SK-N-SH (cell line): ENCODE measurements at regions not wholly inside any gene's neighbourhood (a gene's known extent, or its start where the extent isn't known, plus 50 kb on each side); places are given as distances from the start of the nearest gene placed in this dataset.

Source experiments
- CTCF ChIA-PET: fragments of 300-600, 350-600 bp; formaldehyde crosslinking; extraction: SDS; loops from one replicate; lab custom pipeline; 2021; lab: Yijun Ruan, JAX
- POLR2A ChIA-PET: fragments of 350-600 bp; sonication (Branson Sonifier 250); formaldehyde crosslinking; extraction: SDS; loops from one replicate; lab custom pipeline; 2020; ENCODE audit warnings: antibody characterized with exemption, inconsistent platforms; lab: Yijun Ruan, JAX
- DNase-seq: peaks from one replicate; pipeline ENCODE4 v3.0.0; 2012
- H2AFZ ChIP-seq: fragments of 200-600 bp; sonication (generic); 2 replicates; pipeline ENCODE4 v1.8.1; 2016; ENCODE audit warnings: antibody characterized with exemption, mild to moderate bottlenecking, low read depth
- H3F3A ChIP-seq: fragments of 200-600 bp; sonication (generic); replicated peaks from 2 replicates; pipeline ENCODE3; 2016; ENCODE audit warnings: antibody characterized with exemption, mild to moderate bottlenecking; ENCODE audit not compliant: insufficient read depth
- H3K27ac ChIP-seq, 2 experiments: fragments of 200-500 bp in 1 of 2; fragments of 200-600 bp in 1 of 2; sonication (Bioruptor generic) in 1 of 2; sonication (generic), shearing (Covaris generic) in 1 of 2; 2 replicates each; pipeline versions ENCODE4 v1.5.1 to v1.6.1; 2014 to 2016; ENCODE audit warnings: low read depth in 2 of 2, inconsistent platforms in 1 of 2, low read length in 1 of 2, mild to moderate bottlenecking in 1 of 2, mixed read lengths in 1 of 2
- H3K27me3 ChIP-seq: fragments of 200-600 bp; sonication (generic), shearing (Covaris generic); 2 replicates; pipeline ENCODE4 v1.6.1; 2016; ENCODE audit warnings: mixed run types; ENCODE audit not compliant: insufficient read depth
- H3K36me3 ChIP-seq, 2 experiments: fragments of 200-500 bp in 1 of 2; fragments of 200-600 bp in 1 of 2; sonication (Bioruptor generic) in 1 of 2; sonication (generic) in 1 of 2; replicated peaks in 1 of 2; 2 replicates each; pipeline versions ENCODE3 to v1.5.1; 2014 to 2016; ENCODE audit warnings: low read length in 1 of 2, mild to moderate bottlenecking in 1 of 2; ENCODE audit not compliant: insufficient read depth in 2 of 2, control insufficient read depth in 1 of 2
- H3K4me1 ChIP-seq, 2 experiments: fragments of 200-500 bp in 1 of 2; fragments of 200-600 bp in 1 of 2; sonication (Bioruptor generic) in 1 of 2; sonication (generic), shearing (Covaris generic) in 1 of 2; 2 replicates each; pipeline versions ENCODE4 v1.5.1 to v1.6.1; 2014 to 2016; ENCODE audit warnings: low read depth in 1 of 2, low read length in 1 of 2, mixed run types in 1 of 2; ENCODE audit not compliant: insufficient read depth in 2 of 2, control insufficient read depth in 1 of 2
- H3K4me2 ChIP-seq: fragments of 200-600 bp; sonication (generic), shearing (Covaris generic); 2 replicates; pipeline ENCODE4 v1.6.1; 2017; ENCODE audit warnings: mixed run types
- H3K4me3 ChIP-seq, 2 experiments: fragments of 200-500 bp in 1 of 2; fragments of 200-600 bp in 1 of 2; sonication (Bioruptor generic) in 1 of 2; sonication (generic), shearing (Covaris generic) in 1 of 2; 2 replicates each; pipeline versions ENCODE4 v1.5.1 to v1.8.1; 2014 to 2016; ENCODE audit warnings: low read depth in 2 of 2, inconsistent platforms in 1 of 2, low read length in 1 of 2, mild to moderate bottlenecking in 1 of 2, mixed read lengths in 1 of 2, moderate library complexity in 1 of 2
- H3K79me2 ChIP-seq: fragments of 200-600 bp; sonication (generic); 2 replicates; pipeline ENCODE4 v1.8.1; 2017; ENCODE audit warnings: mild to moderate bottlenecking; ENCODE audit not compliant: insufficient read depth
- H3K9ac ChIP-seq: fragments of 200-600 bp; sonication (generic); 2 replicates; pipeline ENCODE4 v1.6.1; 2017; ENCODE audit warnings: mixed run types
- H3K9me2 ChIP-seq: fragments of 200-600 bp; sonication (generic); 2 replicates; pipeline ENCODE4 v1.6.1; 2017; ENCODE audit warnings: mixed run types
- H3K9me3 ChIP-seq: fragments of 200-600 bp; sonication (generic); 2 replicates; pipeline ENCODE4 v1.6.1; 2017; ENCODE audit warnings: mixed run types, mild to moderate bottlenecking, moderate library complexity
- H4K20me1 ChIP-seq: fragments of 200-600 bp; sonication (generic); 2 replicates; pipeline ENCODE4 v1.6.1; 2017; ENCODE audit warnings: mild to moderate bottlenecking, mixed run types; ENCODE audit not compliant: insufficient read depth
- CHD2 ChIP-seq: fragments of 150-350 bp; IDR thresholded peaks from 2 replicates; pipeline ENCODE4 v1.6.1; 2018; ENCODE audit warnings: low read length; ENCODE audit not compliant: partially characterized antibody
- CTCF ChIP-seq: fragments of 200-600 bp; sonication (generic); IDR thresholded peaks from 2 replicates; pipeline ENCODE4 v1.6.1; 2017; ENCODE audit warnings: antibody characterized with exemption, mild to moderate bottlenecking, moderate library complexity
- FOSL2 ChIP-seq: IDR thresholded peaks from 2 replicates; pipeline ENCODE4 v1.4.0; 2012; ENCODE audit warnings: low read depth, mild to moderate bottlenecking, moderate library complexity, borderline replicate concordance
- GABPA ChIP-seq: IDR thresholded peaks from 2 replicates; pipeline ENCODE4 v1.4.0; 2012; ENCODE audit warnings: low read depth, mild to moderate bottlenecking
- GATA2 ChIP-seq: sonication (generic); formaldehyde crosslinking; IDR thresholded peaks from 2 replicates; pipeline ENCODE4 v1.5.0; 2020; ENCODE audit warnings: mild to moderate bottlenecking, missing genetic modification reagents
- JUND ChIP-seq: IDR thresholded peaks from 2 replicates; pipeline ENCODE4 v1.4.0; 2012
- MXI1 ChIP-seq: IDR thresholded peaks from 2 replicates; pipeline ENCODE4 v1.6.1; 2012; ENCODE audit warnings: mild to moderate bottlenecking, low read depth, low read length, improper control_type of control experiment
- POLR2AphosphoS5 ChIP-seq: IDR thresholded peaks from 2 replicates; pipeline ENCODE4 v1.6.1; 2012; ENCODE audit warnings: low read depth, low read length
- RXRA ChIP-seq: IDR thresholded peaks from 2 replicates; pipeline ENCODE4 v1.4.0; 2012; ENCODE audit warnings: low read depth, mild to moderate bottlenecking, borderline replicate concordance
- SMC3 ChIP-seq: IDR thresholded peaks from 2 replicates; pipeline ENCODE4 v1.6.1; 2012; ENCODE audit warnings: low read depth, low read length, improper control_type of control experiment
- USF2 ChIP-seq: fragments of 150-350 bp; IDR thresholded peaks from 2 replicates; pipeline ENCODE4 v1.6.1; 2017; ENCODE audit warnings: antibody characterized with exemption, low read length, low read depth, borderline replicate concordance
- YY1 ChIP-seq: IDR thresholded peaks from 2 replicates; pipeline ENCODE4 v1.4.0; 2012; ENCODE audit warnings: low read depth, mild to moderate bottlenecking
- WGBS: methylation state at CpG from one replicate; pipeline ENCODE4 v1.1.6; 2017; ENCODE audit warnings: low lambda C conversion rate; 5-methylcytosine and 5-hydroxymethylcytosine counted together

DNA sequence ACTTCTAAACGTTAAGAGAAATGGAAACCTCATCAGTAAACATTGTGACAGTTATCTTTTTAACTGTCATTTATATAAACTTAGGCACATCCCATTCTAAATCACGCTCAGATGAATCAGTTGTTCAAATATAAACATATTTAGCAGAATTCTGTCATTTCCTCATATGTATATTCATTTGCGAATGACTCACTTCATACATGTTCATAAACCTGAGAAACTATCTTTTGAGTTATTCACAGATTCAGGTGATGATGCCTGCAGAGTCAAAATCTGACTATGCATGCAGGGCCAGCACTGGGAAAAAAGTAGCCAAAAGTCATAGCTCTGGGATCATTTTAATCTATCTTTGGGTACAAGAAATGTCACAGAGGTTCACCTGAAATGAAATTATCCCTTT, 153.8 kb upstream of the PKN2 start:
- H3K27ac ChIP-seq: no peak overlapping the region
- H3K79me2 ChIP-seq: no peaks in the 10 kb centered on the region
- no peaks in the 10 kb centered on the region; the same call in 1 of the 2 replicates for H3K27me3 ChIP-seq
- ChIA-PET POLR2A (no interaction called here), CTCF (no interaction called here)
- no peaks in the 10 kb centered on the region for H3F3A ChIP-seq
- no peak overlapping the region for H3K9ac ChIP-seq
- no peaks in the 10 kb centered on the region for H3K9me2 ChIP-seq
- no peaks in the 10 kb centered on the region for H4K20me1 ChIP-seq
- TF ChIP-seq YY1 (no peak), FOSL2 (no peak), GATA2 (CRISPR knock-in tag) (no peak), GABPA (no peak), POLR2AphosphoS5 (no peak), MXI1 (no peak), SMC3 (no peak), CHD2 (no peak), RXRA (no peak)
- DNase-seq: no peak
- no peak overlapping the region for H3K4me2 ChIP-seq
- no peaks in the 10 kb centered on the region for H3K9me3 ChIP-seq
- 10% methylated on average over 3 of the region's 3 CpGs for WGBS
- no peak overlapping the region for H3K4me3 ChIP-seq
- H3K4me1 ChIP-seq: no peaks in the 10 kb centered on the region
- H3K36me3 ChIP-seq: no peaks in the 10 kb centered on the region
- no peak overlapping the region for H2AFZ ChIP-seq

DNA sequence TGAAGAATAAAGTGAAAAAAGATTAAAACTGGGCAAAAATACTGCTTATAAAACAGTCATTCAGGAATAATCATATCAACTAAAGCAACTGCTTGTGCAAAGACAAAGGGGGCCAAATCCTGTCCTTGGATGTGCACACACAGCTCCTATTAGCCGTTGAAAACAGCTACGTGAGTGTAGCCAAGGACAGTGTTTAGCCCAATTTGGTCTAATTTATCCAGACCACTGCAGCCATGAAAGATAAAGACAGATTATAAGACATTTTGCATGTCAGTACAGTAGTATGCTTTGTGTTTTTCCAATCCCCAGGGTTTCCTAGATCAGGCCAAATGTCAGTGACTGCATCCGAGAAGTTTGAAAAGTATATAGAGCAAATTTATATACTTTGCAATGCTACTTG, 146.3 kb upstream of the PKN2 start:
- H3K4me2 ChIP-seq: no peak overlapping the region
- H3K27ac ChIP-seq: no peak overlapping the region
- no peaks in the 10 kb centered on the region for H3K79me2 ChIP-seq
- no peaks in the 10 kb centered on the region for H3K27me3 ChIP-seq
- no peaks in the 10 kb centered on the region for H3K36me3 ChIP-seq
- 1% methylated on average over 3 of the region's 3 CpGs for WGBS
- no peak overlapping the region for H3K9ac ChIP-seq
- H3K4me3 ChIP-seq: no peak overlapping the region
- POLR2A ChIA-PET: no interaction called here
- H3K4me1 ChIP-seq: no peaks in the 10 kb centered on the region
- H3F3A ChIP-seq: no peaks in the 10 kb centered on the region
- no peak for TF ChIP-seq SMC3
- no peak for TF ChIP-seq USF2
- TF ChIP-seq CTCF: no peak
- no peak for TF ChIP-seq JUND
- H4K20me1 ChIP-seq: no peaks in the 10 kb centered on the region
- DNase-seq: no peak
- no peaks in the 10 kb centered on the region for H3K9me2 ChIP-seq
- H3K9me3 ChIP-seq: no peaks in the 10 kb centered on the region
- CTCF ChIA-PET: no interaction called here
- no peak overlapping the region for H2AFZ ChIP-seq
